Fibroblast of lung (primary cell): ENCODE measurements at regions not wholly inside any gene's neighbourhood (a gene's known extent, or its start where the extent isn't known, plus 50 kb on each side); places are given as distances from the start of the nearest gene placed in this dataset.

Experiments used
- CTCF ChIP-seq, 2 donors: IDR thresholded peaks in 1 of 2; conservative IDR thresholded peaks in 1 of 2; 1 replicate in 1 of 2; 2 replicates in 1 of 2; pipeline ENCODE4 v1.5.1; 2011 to 2012; ENCODE audit warnings: low read length in 2 of 2, control low read depth in 1 of 2, inconsistent platforms in 1 of 2, low read depth in 1 of 2, mild to moderate bottlenecking in 1 of 2
- EZH2 ChIP-seq: IDR thresholded peaks from 2 replicates; pipeline ENCODE4 v1.5.1; 2012; ENCODE audit warnings: low read length, control low read depth, mild to moderate bottlenecking; ENCODE audit errors: missing control alignments

- TF ChIP-seq CTCF (conservative IDR thresholded peaks at IDR 0.05 in 1 of 2, IDR thresholded peaks at IDR 0.05 in 1 of 2; ENCODE audit: low read depth in 1 of 2, low read length in 2 of 2): no peak
- TF ChIP-seq EZH2: no peak
These were observed 62.9 kb upstream of the FNDC3B start for GRCh38 chr3:171976526-171976925.
